ENCODE measurements at regions not wholly inside any gene's neighbourhood (a gene's known extent, or its start where the extent isn't known, plus 50 kb on each side); places are given as distances from the start of the nearest gene placed in this dataset.

DNA sequence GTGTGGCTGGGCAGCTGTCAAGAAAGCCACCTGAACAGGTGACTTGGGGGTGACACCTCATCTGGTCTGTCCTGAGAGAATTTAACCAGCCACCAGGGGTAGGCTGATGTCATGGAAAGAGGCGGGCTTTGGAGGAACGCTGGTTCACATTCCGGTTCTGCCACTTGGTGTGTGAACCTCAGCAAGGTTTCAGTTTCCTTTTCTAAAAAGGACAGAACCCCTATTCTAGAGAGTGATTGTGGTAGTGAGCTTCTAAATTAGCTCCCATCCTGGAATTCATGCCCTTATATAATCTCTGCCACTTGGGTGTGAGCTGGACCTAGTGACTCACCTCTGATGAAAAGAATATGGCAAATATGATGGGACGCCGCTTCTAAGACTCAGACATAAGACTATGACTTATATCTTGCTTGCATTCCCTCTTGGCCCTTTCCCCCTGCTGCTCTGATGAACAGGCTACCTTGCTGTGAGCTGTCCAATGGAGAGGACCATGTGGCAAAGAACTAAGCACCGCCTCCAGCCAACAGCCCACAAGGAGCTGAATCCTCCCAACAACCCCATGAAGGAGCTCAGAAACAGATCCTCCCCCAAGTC lies 332.1 kb downstream of the RRAGC start:
- TF ChIP-seq JUND (IDR thresholded peaks at IDR 0.05): no peak
- TF ChIP-seq, protein P1, sequence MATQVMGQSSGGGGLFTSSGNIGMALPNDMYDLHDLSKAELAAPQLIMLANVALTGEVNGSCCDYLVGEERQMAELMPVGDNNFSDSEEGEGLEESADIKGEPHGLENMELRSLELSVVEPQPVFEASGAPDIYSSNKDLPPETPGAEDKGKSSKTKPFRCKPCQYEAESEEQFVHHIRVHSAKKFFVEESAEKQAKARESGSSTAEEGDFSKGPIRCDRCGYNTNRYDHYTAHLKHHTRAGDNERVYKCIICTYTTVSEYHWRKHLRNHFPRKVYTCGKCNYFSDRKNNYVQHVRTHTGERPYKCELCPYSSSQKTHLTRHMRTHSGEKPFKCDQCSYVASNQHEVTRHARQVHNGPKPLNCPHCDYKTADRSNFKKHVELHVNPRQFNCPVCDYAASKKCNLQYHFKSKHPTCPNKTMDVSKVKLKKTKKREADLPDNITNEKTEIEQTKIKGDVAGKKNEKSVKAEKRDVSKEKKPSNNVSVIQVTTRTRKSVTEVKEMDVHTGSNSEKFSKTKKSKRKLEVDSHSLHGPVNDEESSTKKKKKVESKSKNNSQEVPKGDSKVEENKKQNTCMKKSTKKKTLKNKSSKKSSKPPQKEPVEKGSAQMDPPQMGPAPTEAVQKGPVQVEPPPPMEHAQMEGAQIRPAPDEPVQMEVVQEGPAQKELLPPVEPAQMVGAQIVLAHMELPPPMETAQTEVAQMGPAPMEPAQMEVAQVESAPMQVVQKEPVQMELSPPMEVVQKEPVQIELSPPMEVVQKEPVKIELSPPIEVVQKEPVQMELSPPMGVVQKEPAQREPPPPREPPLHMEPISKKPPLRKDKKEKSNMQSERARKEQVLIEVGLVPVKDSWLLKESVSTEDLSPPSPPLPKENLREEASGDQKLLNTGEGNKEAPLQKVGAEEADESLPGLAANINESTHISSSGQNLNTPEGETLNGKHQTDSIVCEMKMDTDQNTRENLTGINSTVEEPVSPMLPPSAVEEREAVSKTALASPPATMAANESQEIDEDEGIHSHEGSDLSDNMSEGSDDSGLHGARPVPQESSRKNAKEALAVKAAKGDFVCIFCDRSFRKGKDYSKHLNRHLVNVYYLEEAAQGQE (IDR thresholded peaks at IDR 0.05): no peak
- TF ChIP-seq, protein P2, sequence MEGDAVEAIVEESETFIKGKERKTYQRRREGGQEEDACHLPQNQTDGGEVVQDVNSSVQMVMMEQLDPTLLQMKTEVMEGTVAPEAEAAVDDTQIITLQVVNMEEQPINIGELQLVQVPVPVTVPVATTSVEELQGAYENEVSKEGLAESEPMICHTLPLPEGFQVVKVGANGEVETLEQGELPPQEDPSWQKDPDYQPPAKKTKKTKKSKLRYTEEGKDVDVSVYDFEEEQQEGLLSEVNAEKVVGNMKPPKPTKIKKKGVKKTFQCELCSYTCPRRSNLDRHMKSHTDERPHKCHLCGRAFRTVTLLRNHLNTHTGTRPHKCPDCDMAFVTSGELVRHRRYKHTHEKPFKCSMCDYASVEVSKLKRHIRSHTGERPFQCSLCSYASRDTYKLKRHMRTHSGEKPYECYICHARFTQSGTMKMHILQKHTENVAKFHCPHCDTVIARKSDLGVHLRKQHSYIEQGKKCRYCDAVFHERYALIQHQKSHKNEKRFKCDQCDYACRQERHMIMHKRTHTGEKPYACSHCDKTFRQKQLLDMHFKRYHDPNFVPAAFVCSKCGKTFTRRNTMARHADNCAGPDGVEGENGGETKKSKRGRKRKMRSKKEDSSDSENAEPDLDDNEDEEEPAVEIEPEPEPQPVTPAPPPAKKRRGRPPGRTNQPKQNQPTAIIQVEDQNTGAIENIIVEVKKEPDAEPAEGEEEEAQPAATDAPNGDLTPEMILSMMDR (IDR thresholded peaks at IDR 0.05; ENCODE audit: low read depth, low read length, missing input control): no peak
- no peak for TF ChIP-seq YY1 (IDR thresholded peaks at IDR 0.05)
- TF ChIP-seq, protein P3, sequence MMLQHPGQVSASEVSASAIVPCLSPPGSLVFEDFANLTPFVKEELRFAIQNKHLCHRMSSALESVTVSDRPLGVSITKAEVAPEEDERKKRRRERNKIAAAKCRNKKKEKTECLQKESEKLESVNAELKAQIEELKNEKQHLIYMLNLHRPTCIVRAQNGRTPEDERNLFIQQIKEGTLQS (IDR thresholded peaks at IDR 0.05): no peak
- TF ChIP-seq HNF4A (conservative IDR thresholded peaks at IDR 0.05): no peak
- no peak for TF ChIP-seq FOXA1 (IDR thresholded peaks at IDR 0.05)
- no peak for TF ChIP-seq EGR1 (IDR thresholded peaks at IDR 0.05; ENCODE audit: low read depth in 2 of 2)
- TF ChIP-seq, protein P4, sequence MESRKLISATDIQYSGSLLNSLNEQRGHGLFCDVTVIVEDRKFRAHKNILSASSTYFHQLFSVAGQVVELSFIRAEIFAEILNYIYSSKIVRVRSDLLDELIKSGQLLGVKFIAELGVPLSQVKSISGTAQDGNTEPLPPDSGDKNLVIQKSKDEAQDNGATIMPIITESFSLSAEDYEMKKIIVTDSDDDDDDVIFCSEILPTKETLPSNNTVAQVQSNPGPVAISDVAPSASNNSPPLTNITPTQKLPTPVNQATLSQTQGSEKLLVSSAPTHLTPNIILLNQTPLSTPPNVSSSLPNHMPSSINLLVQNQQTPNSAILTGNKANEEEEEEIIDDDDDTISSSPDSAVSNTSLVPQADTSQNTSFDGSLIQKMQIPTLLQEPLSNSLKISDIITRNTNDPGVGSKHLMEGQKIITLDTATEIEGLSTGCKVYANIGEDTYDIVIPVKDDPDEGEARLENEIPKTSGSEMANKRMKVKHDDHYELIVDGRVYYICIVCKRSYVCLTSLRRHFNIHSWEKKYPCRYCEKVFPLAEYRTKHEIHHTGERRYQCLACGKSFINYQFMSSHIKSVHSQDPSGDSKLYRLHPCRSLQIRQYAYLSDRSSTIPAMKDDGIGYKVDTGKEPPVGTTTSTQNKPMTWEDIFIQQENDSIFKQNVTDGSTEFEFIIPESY (IDR thresholded peaks at IDR 0.05): no peak
- no peak for TF ChIP-seq TAF1 (conservative IDR thresholded peaks at IDR 0.05)
- TF ChIP-seq RAD21 (IDR thresholded peaks at IDR 0.05): no peak
- TF ChIP-seq SP1 (IDR thresholded peaks at IDR 0.05): no peak
- no peak for TF ChIP-seq HNF4G (IDR thresholded peaks at IDR 0.05)
- TF ChIP-seq, protein P5, sequence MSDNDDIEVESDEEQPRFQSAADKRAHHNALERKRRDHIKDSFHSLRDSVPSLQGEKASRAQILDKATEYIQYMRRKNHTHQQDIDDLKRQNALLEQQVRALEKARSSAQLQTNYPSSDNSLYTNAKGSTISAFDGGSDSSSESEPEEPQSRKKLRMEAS (IDR thresholded peaks at IDR 0.05): no peak

All from liver (tissue), 3 donors.